HepG2 (cell line): ENCODE measurements at regions not wholly inside any gene's neighbourhood (a gene's known extent, or its start where the extent isn't known, plus 50 kb on each side); places are given as distances from the start of the nearest gene placed in this dataset.

Experiments
- AFF4 ChIP-seq: sonication (generic); formaldehyde crosslinking; IDR thresholded peaks from 2 replicates; pipeline ENCODE4 v1.4.0; 2020; ENCODE audit warnings: missing genetic modification reagents
- MAFG ChIP-seq: sonication (generic); formaldehyde crosslinking; IDR thresholded peaks from 2 replicates; pipeline ENCODE4 v1.5.1; 2020; ENCODE audit warnings: mild to moderate bottlenecking, missing genetic modification reagents
- ZGPAT ChIP-seq: IDR thresholded peaks from 2 replicates; pipeline ENCODE4 v1.6.1; 2016; ENCODE audit warnings: mild to moderate bottlenecking
- ZNF512 ChIP-seq: sonication (generic); formaldehyde crosslinking; IDR thresholded peaks from 2 replicates; pipeline ENCODE4 v1.4.0; 2020; ENCODE audit warnings: mild to moderate bottlenecking, missing genetic modification reagents
- ZNF780A ChIP-seq: sonication (generic); formaldehyde crosslinking; IDR thresholded peaks from 2 replicates; pipeline ENCODE4 v1.8.0; 2022; ENCODE audit warnings: mild to moderate bottlenecking, missing genetic modification reagents, moderate library complexity
- TF ChIP-seq, protein P1 (sequence below): sonication (generic); formaldehyde crosslinking; IDR thresholded peaks from 2 replicates; pipeline ENCODE4 v1.8.1; 2023; ENCODE audit warnings: missing genetic modification reagents, inconsistent platforms, borderline replicate concordance

DNA sequence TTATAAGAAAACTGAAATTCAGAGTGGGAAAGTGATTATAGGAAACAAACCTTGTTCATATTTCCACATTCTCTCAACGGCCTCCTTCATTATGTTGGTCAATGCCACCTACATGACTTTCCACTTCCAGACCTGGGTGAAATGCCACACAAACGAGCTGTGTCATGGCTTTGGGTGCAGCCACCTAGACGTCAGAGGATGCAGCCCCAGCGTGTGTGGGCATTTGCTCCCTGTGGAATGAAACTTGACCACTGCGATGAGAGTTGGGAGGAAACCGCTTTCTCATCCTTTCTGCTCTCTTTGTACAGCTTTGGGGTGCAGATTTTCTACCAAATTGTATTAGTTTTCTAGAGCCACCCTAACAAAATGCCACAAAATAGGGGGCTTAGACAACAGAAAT lies 291.0 kb downstream of the CYRIA start:
- TF ChIP-seq MAFG (CRISPR knock-in tag) (no peak), ZNF780A (CRISPR knock-in tag) (no peak), ZGPAT (CRISPR knock-in tag) (no peak), ZNF512 (CRISPR knock-in tag) (no peak), AFF4 (no peak)
- TF ChIP-seq, protein P1, sequence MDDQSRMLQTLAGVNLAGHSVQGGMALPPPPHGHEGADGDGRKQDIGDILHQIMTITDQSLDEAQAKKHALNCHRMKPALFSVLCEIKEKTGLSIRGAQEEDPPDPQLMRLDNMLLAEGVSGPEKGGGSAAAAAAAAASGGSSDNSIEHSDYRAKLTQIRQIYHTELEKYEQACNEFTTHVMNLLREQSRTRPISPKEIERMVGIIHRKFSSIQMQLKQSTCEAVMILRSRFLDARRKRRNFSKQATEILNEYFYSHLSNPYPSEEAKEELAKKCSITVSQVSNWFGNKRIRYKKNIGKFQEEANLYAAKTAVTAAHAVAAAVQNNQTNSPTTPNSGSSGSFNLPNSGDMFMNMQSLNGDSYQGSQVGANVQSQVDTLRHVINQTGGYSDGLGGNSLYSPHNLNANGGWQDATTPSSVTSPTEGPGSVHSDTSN (CRISPR knock-in tag), result no peak
